ENCODE measurements at regions not wholly inside any gene's neighbourhood (a gene's known extent, or its start where the extent isn't known, plus 50 kb on each side); places are given as distances from the start of the nearest gene placed in this dataset.

- peak; percentile 94 for TF ChIP-seq CEBPB (tag; IDR thresholded peaks at IDR 0.05)
- TF ChIP-seq MTA2 (IDR thresholded peaks at IDR 0.05; ENCODE audit: low read depth), result no peak
- TF ChIP-seq, protein P1, sequence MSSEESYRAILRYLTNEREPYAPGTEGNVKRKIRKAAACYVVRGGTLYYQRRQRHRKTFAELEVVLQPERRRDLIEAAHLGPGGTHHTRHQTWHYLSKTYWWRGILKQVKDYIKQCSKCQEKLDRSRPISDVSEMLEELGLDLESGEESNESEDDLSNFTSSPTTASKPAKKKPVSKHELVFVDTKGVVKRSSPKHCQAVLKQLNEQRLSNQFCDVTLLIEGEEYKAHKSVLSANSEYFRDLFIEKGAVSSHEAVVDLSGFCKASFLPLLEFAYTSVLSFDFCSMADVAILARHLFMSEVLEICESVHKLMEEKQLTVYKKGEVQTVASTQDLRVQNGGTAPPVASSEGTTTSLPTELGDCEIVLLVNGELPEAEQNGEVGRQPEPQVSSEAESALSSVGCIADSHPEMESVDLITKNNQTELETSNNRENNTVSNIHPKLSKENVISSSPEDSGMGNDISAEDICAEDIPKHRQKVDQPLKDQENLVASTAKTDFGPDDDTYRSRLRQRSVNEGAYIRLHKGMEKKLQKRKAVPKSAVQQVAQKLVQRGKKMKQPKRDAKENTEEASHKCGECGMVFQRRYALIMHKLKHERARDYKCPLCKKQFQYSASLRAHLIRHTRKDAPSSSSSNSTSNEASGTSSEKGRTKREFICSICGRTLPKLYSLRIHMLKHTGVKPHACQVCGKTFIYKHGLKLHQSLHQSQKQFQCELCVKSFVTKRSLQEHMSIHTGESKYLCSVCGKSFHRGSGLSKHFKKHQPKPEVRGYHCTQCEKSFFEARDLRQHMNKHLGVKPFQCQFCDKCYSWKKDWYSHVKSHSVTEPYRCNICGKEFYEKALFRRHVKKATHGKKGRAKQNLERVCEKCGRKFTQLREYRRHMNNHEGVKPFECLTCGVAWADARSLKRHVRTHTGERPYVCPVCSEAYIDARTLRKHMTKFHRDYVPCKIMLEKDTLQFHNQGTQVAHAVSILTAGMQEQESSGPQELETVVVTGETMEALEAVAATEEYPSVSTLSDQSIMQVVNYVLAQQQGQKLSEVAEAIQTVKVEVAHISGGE (CRISPR knock-in tag; IDR thresholded peaks at IDR 0.05), result 0 out of 6 replicates have a peak, but pooled peaks of 1 of the 3 experiments have one; percentile 13
- peak; percentile 4; the same call in 1 of the 2 replicates for TF ChIP-seq MAFG (tag; conservative IDR thresholded peaks at IDR 0.05)
- TF ChIP-seq ZFP1 (CRISPR knock-in tag; IDR thresholded peaks at IDR 0.05), result no peak
- TF ChIP-seq FOXK2 (conservative IDR thresholded peaks at IDR 0.05 in 1 of 2, IDR thresholded peaks at IDR 0.05 in 1 of 2; ENCODE audit: low read depth in 2 of 2), result peak; percentile 75 to 78
- TF ChIP-seq CBX3 (IDR thresholded peaks at IDR 0.05; ENCODE audit: borderline replicate concordance in 1 of 2, low read length in 2 of 2), result 0 out of 3 replicates have a peak, but pooled peaks of 1 of the 2 experiments have one; percentile 16
- TF ChIP-seq NFYB (IDR thresholded peaks at IDR 0.05; ENCODE audit: extremely low read depth, insufficient read length), result no peak
- TF ChIP-seq ZNF75A (CRISPR knock-in tag; IDR thresholded peaks at IDR 0.05), result no peak
- TF ChIP-seq KAT7 (CRISPR knock-in tag; IDR thresholded peaks at IDR 0.05; ENCODE audit: borderline replicate concordance), result peak; percentile 86; the same call in 1 of the 2 replicates
- TF ChIP-seq JUND (IDR thresholded peaks at IDR 0.05; ENCODE audit: borderline replicate concordance, low read depth, low read length), result no peak
- TF ChIP-seq JUND (tag; IDR thresholded peaks at IDR 0.05; ENCODE audit: borderline replicate concordance, low read depth, low read length), result peak; percentile 32; the same call in 2 of the 3 replicates
- TF ChIP-seq RNF219 (CRISPR knock-in tag; IDR thresholded peaks at IDR 0.05), result no peak
- no peak for TF ChIP-seq ZNF780A (CRISPR knock-in tag; IDR thresholded peaks at IDR 0.05)
- TF ChIP-seq ZNF24 (IDR thresholded peaks at IDR 0.05), result no peak
- TF ChIP-seq ZBTB7A (IDR thresholded peaks at IDR 0.05; ENCODE audit: borderline replicate concordance, control insufficient read depth, low read depth, low read length), result peak; percentile 54; the same call in 1 of the 2 replicates
- no peak for TF ChIP-seq ZNF274 (IDR thresholded peaks at IDR 0.05; ENCODE audit: borderline replicate concordance, low read depth, low read length)
- no peak for TF ChIP-seq GATAD2B (IDR thresholded peaks at IDR 0.05; ENCODE audit: borderline replicate concordance)
- TF ChIP-seq IRF9 (tag; IDR thresholded peaks at IDR 0.05), result no peak
- peak in 1 of 2 experiments; percentile 11 for TF ChIP-seq E2F6 (IDR thresholded peaks at IDR 0.05; ENCODE audit: borderline replicate concordance in 1 of 2, extremely low read depth in 1 of 2, insufficient read depth in 1 of 2, insufficient read length in 1 of 2, low read depth in 1 of 2, low read length in 1 of 2, poor library complexity in 1 of 2, severe bottlenecking in 1 of 2)
- no peak for TF ChIP-seq ETV1 (tag; conservative IDR thresholded peaks at IDR 0.05; ENCODE audit: low read depth)
These were observed 117.1 kb downstream of the SLC25A47 start (continued) for GRCh38 chr14:100440207-100440631.
